WERI-Rb-1 (cell line): ENCODE measurements at regions not wholly inside any gene's neighbourhood (a gene's known extent, or its start where the extent isn't known, plus 50 kb on each side); places are given as distances from the start of the nearest gene placed in this dataset.

Experiments
- DNase-seq: peaks from one replicate; pipeline ENCODE4 v3.0.0-alpha.2; 2020
- H3K27ac ChIP-seq: fragments of 250-450 bp; sonication (Bioruptor Pico); 2 replicates; pipeline ENCODE4 v1.5.1; 2020; ENCODE audit warnings: mild to moderate bottlenecking, moderate library complexity
- H3K27me3 ChIP-seq: fragments of 250-450 bp; sonication (Bioruptor Pico); 2 replicates; pipeline ENCODE4 v1.5.1; 2021; ENCODE audit warnings: mild to moderate bottlenecking, low read depth, moderate library complexity; ENCODE audit not compliant: insufficient read depth, severe bottlenecking
- H3K36me3 ChIP-seq: fragments of 250-450 bp; sonication (Bioruptor Pico); 2 replicates; pipeline ENCODE4 v1.5.1; 2020; ENCODE audit warnings: mild to moderate bottlenecking, moderate library complexity
- H3K4me3 ChIP-seq: 2 replicates; pipeline ENCODE4 v1.5.1; 2011; ENCODE audit warnings: low read depth, mild to moderate bottlenecking, control low read depth, low read length
- H3K9me3 ChIP-seq: fragments of 250-450 bp; sonication (Bioruptor Pico); 2 replicates; pipeline ENCODE4 v1.5.1; 2021; ENCODE audit warnings: mild to moderate bottlenecking, moderate library complexity; ENCODE audit not compliant: severe bottlenecking
- TF ChIP-seq, protein P1 (sequence below): IDR thresholded peaks from 2 replicates; pipeline ENCODE4 v1.5.1; 2011; ENCODE audit warnings: low read depth, mild to moderate bottlenecking, control low read depth, inconsistent platforms, low read length

DNA sequence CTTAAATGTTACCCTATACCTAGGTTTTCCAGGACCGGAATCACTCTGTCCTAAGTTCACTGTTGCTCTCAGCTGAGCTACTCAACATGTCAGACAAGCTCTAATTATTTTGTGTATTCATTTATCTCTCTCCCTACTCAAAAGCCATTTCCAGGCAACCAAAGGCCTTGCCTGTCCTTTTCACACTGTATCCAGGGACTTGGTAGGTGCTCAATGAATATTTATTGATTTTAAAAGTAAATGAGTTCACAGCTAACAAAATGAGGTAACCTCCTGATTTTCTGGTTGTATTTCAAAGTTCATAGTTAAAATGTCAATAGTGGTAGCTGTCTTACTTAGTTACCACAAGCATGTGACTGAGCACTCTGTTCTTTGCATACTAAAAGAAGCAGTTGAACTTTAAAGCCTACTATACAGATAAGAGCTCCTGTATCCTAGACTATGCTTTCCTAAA, 522.2 kb downstream of the ACTL7B start:
- Histone ChIP-seq H3K27me3 (no peaks in the 10 kb centered on the region), H3K4me3 (no peak overlapping the region), H3K27ac (no peak overlapping the region), H3K36me3 (no peaks in the 10 kb centered on the region), H3K9me3 (no peaks in the 10 kb centered on the region)
- DNase-seq: no peak
- TF ChIP-seq, protein P1, sequence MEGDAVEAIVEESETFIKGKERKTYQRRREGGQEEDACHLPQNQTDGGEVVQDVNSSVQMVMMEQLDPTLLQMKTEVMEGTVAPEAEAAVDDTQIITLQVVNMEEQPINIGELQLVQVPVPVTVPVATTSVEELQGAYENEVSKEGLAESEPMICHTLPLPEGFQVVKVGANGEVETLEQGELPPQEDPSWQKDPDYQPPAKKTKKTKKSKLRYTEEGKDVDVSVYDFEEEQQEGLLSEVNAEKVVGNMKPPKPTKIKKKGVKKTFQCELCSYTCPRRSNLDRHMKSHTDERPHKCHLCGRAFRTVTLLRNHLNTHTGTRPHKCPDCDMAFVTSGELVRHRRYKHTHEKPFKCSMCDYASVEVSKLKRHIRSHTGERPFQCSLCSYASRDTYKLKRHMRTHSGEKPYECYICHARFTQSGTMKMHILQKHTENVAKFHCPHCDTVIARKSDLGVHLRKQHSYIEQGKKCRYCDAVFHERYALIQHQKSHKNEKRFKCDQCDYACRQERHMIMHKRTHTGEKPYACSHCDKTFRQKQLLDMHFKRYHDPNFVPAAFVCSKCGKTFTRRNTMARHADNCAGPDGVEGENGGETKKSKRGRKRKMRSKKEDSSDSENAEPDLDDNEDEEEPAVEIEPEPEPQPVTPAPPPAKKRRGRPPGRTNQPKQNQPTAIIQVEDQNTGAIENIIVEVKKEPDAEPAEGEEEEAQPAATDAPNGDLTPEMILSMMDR: no peak

DNA sequence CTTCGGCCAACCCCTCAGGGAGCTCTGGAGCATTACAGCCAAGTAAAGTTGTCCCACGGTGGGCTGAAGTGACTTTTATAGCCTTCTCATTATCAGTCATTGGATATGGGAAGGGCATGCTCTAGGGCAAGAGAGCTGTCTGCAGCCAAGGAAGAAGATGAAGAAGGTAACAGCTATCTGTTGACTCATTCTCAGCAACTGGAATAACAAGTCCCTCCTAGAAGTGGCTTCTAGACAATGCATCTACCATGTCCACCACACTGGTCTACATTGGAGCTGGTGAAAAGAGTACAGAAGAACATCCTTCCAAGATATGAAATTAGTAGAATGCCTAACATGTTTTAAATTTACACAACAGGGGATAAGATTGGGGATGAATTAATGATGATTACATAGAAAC, 524.2 kb downstream of the ACTL7B start:
- Histone ChIP-seq H3K9me3 (peaks cover 5% of the 10 kb centered on the region), H3K27me3 (no peaks in the 10 kb centered on the region), H3K4me3 (no peak overlapping the region), H3K27ac (no peak overlapping the region), H3K36me3 (no peaks in the 10 kb centered on the region)
- no peak for DNase-seq
- TF ChIP-seq, protein P1: no peak

DNA sequence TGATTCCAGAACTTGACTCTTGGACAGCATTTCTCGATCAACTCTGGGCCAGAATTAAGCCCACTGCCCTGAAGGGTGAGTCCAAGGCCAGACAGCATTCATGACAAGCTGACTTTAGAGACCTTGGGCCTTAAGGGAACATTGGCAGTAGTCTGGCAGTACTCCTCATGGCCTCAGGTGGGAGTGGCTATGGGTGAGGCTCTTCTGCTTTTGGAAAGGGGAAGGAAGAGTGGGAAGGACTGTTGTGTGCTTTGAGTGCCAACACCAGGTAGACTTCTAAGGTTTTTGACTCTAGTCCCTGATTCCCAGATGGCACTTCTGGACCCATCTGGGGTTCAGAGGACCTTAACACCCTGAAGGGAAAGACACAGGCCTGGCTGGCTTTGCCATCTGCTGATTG, 530.4 kb downstream of the ACTL7B start:
- H3K9me3 ChIP-seq: peaks cover 5% of the 10 kb centered on the region
- H3K27ac ChIP-seq: no peak overlapping the region
- DNase-seq: no peak
- TF ChIP-seq, protein P1: no peak
- H3K27me3 ChIP-seq: no peaks in the 10 kb centered on the region
- no peak overlapping the region for H3K4me3 ChIP-seq
- H3K36me3 ChIP-seq: no peaks in the 10 kb centered on the region

DNA sequence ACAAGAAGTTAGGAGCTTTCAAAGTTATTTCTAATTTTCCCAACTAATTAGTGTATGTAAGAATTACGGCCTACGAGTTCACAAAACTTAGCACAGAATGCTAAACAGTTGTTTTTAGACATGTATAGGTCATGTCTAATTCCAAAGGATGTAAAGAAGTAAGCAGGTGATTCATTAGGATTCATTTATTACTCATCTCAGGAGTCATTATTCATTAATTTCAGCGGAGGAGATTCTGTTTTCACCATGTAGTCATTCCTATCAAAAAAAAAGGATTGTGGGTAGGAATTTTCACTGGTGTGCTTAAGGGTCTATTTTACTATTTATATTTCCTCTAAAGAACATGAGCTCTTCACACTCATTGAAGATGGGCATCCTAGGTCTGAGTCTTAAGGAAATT, 532.2 kb downstream of the ACTL7B start:
- no peaks in the 10 kb centered on the region for H3K27me3 ChIP-seq
- H3K36me3 ChIP-seq: no peaks in the 10 kb centered on the region
- peaks cover 5% of the 10 kb centered on the region for H3K9me3 ChIP-seq
- no peak for DNase-seq
- H3K27ac ChIP-seq: no peak overlapping the region
- H3K4me3 ChIP-seq: no peak overlapping the region
- TF ChIP-seq, protein P1: no peak

DNA sequence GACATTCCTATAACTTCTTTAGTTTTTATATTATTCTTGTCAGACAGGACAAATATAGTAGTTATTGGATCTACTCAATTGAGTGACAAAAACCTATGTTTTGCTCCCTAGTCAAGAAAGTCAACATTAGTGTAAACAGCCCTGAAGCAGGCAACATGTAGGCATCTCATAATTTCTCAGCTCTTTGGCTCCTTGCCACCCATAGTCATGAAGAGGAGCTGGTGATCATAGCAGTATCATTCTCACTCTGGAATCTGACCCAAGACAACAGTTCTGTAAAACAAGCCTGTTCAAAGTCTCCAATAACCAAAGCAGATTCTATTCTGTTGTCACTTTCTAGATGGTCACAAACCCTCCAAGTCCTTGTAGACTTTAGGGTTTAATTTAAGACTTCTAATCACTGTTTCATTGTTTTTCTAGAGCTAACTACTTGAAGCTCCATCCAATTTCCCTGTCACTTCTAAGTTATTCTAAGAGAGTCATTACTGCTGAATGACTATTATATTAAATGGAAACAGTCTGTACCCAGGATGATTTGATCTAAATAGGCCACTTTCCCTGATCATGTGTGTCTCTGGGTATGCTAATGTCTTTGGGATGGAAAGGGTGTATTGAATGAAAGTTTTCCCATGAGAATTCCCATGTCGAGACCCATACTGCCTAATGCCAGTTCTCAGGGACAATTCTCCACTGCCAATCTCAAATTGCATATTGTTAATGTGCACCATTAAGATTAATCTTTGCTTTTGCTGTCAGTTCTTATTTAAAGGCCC, 533.3 kb downstream of the ACTL7B start:
- TF ChIP-seq, protein P1: no peak
- H3K27me3 ChIP-seq: no peaks in the 10 kb centered on the region

DNA sequence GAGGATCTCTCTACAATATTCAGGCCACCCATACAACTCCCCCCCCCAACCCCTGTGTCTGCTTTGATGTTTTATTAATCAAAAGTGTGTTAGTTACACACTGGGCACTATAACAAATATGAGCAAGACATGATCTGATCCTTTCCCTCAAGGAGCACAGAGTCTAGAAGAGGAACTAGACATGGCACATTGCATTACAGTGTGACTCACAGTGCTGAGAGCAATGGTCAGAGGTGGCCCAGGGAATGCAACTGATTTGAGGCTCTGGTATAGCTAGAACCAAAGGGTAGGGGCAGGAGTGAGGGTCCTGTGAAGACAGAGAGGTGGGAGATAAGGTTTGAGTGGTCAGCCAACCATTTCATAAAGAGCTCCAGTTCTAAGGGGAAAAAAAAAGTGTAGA, 539.2 kb downstream of the ACTL7B start:
- Histone ChIP-seq H3K27ac (no peak overlapping the region), H3K27me3 (no peaks in the 10 kb centered on the region), H3K9me3 (no peaks in the 10 kb centered on the region), H3K4me3 (no peak overlapping the region), H3K36me3 (no peaks in the 10 kb centered on the region)
- TF ChIP-seq, protein P1: no peak
- no peak for DNase-seq

More for the DNA sequence above, 533.3 kb downstream of the ACTL7B start:
- no peaks in the 10 kb centered on the region for H3K9me3 ChIP-seq
- DNase-seq: no peak
- no peak overlapping the region for H3K4me3 ChIP-seq
- H3K36me3 ChIP-seq: no peaks in the 10 kb centered on the region
- no peak overlapping the region for H3K27ac ChIP-seq
